Lung (tissue), 11 donors: ENCODE measurements at regions not wholly inside any gene's neighbourhood (a gene's known extent, or its start where the extent isn't known, plus 50 kb on each side); places are given as distances from the start of the nearest gene placed in this dataset.

Experiments
- ATAC-seq: fragments of 200-7000 bp; cut with Tn5 transposase; one replicate; pipeline ENCODE4 v1.9.1; 2020; ENCODE audit warnings: moderate number of reproducible peaks; ENCODE audit not compliant: insufficient read depth, low FRiP score
- DNase-seq, 3 donors: peaks; one replicate each; pipeline ENCODE4 v3.0.0-alpha.2; 2013 to 2017
- H3K27ac ChIP-seq, 2 donors: one replicate each; pipeline ENCODE4 v1.5.1; 2013; ENCODE audit warnings: mild to moderate bottlenecking in 2 of 2, moderate library complexity in 2 of 2, control low read depth in 1 of 2, inconsistent platforms in 1 of 2, low read depth in 1 of 2, low read length in 1 of 2
- H3K27me3 ChIP-seq, 3 donors: one replicate each; pipeline ENCODE4 v1.5.1; 2013; ENCODE audit warnings: low read length in 2 of 3; ENCODE audit not compliant: control insufficient read depth in 3 of 3, insufficient read depth in 3 of 3
- H3K36me3 ChIP-seq, 4 donors: one replicate each; pipeline ENCODE4 v1.5.1; 2013; ENCODE audit warnings: low read length in 4 of 4, mild to moderate bottlenecking in 1 of 4, moderate library complexity in 1 of 4; ENCODE audit not compliant: control insufficient read depth in 4 of 4, insufficient read depth in 4 of 4
- H3K4me1 ChIP-seq, 5 donors: one replicate each; pipeline ENCODE4 v1.5.1; 2013; ENCODE audit warnings: low read length in 5 of 5, mild to moderate bottlenecking in 2 of 5, moderate library complexity in 1 of 5; ENCODE audit not compliant: control insufficient read depth in 5 of 5, insufficient read depth in 5 of 5
- H3K4me3 ChIP-seq: one replicate; pipeline ENCODE4 v1.5.1; 2013; ENCODE audit warnings: mild to moderate bottlenecking, control low read depth, moderate library complexity
- H3K9ac ChIP-seq, 2 donors: one replicate each; pipeline ENCODE4 v1.5.1; 2013; ENCODE audit warnings: low read length in 2 of 2, control low read depth in 1 of 2; ENCODE audit not compliant: insufficient read depth in 1 of 2
- H3K9me3 ChIP-seq, 4 donors: one replicate each; pipeline ENCODE4 v1.5.1; 2013; ENCODE audit warnings: low read length in 3 of 4, mild to moderate bottlenecking in 1 of 4, moderate library complexity in 1 of 4; ENCODE audit not compliant: control insufficient read depth in 4 of 4, insufficient read depth in 3 of 4
- WGBS, 2 donors: extraction: QIAGEN DNeasy Blood & Tissue Kit; methylation state at CpG; one replicate each; pipeline ENCODE4 v1.1.7; 2013; 5-methylcytosine and 5-hydroxymethylcytosine counted together
- TF ChIP-seq, protein P1 (sequence below): IDR thresholded peaks from 2 replicates; pipeline ENCODE4 v1.5.1; 2012; ENCODE audit warnings: mild to moderate bottlenecking; ENCODE audit errors: control extremely low read depth, extremely low read depth
- donor health status: control.
- donor health status: control.
- donor health status: Bipolar disorder and iron deficiency.
- donor health status: healthy.
- donor health status: DM: yes; HTN: yes; CAD: no.

GRCh38 chr10:123301077-123301857 is 147.1 kb downstream of the BUB3 start:
- Histone ChIP-seq H3K27me3 (peaks cover 0 to 2% (median 0%) of the 10 kb centered on the region in 3 donors), H3K36me3 (no peaks in the 10 kb centered on the region), H3K9ac (no peak overlapping the region), H3K27ac (no peak overlapping the region), H3K4me3 (no peak overlapping the region), H3K9me3 (peaks cover 0 to 2% (median 0%) of the 10 kb centered on the region in 4 donors), H3K4me1 (no peaks in the 10 kb centered on the region)
- TF ChIP-seq, protein P1, sequence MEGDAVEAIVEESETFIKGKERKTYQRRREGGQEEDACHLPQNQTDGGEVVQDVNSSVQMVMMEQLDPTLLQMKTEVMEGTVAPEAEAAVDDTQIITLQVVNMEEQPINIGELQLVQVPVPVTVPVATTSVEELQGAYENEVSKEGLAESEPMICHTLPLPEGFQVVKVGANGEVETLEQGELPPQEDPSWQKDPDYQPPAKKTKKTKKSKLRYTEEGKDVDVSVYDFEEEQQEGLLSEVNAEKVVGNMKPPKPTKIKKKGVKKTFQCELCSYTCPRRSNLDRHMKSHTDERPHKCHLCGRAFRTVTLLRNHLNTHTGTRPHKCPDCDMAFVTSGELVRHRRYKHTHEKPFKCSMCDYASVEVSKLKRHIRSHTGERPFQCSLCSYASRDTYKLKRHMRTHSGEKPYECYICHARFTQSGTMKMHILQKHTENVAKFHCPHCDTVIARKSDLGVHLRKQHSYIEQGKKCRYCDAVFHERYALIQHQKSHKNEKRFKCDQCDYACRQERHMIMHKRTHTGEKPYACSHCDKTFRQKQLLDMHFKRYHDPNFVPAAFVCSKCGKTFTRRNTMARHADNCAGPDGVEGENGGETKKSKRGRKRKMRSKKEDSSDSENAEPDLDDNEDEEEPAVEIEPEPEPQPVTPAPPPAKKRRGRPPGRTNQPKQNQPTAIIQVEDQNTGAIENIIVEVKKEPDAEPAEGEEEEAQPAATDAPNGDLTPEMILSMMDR: no peak
- no peak for ATAC-seq
- DNase-seq: peak in 2 of 3 donors; percentile 3 to 23
- WGBS, 2 donors: 54 to 65% methylated on average over 10 of the region's 10 CpGs

- TF ChIP-seq, protein P1: no peak
- Histone ChIP-seq H3K36me3 (no peaks in the 10 kb centered on the region), H3K4me1 (no peaks in the 10 kb centered on the region), H3K4me3 (no peak overlapping the region), H3K27me3 (peaks cover 0 to 4% (median 0%) of the 10 kb centered on the region in 3 donors), H3K27ac (no peak overlapping the region), H3K9me3 (peaks cover 0 to 2% (median 0%) of the 10 kb centered on the region in 4 donors), H3K9ac (no peak overlapping the region)
- DNase-seq (no peak), ATAC-seq (no peak)
- WGBS, 2 donors: 79 to 91% methylated on average over 6 of the region's 6 CpGs
Measured at GRCh38 chr10:123303581-123304337, 149.6 kb downstream of the BUB3 start.

- no peak overlapping the region for H3K9ac ChIP-seq
- no peak for DNase-seq
- H3K36me3 ChIP-seq: no peaks in the 10 kb centered on the region
- peaks cover 0 to 2% (median 0%) of the 10 kb centered on the region in 4 donors for H3K9me3 ChIP-seq
- H3K27me3 ChIP-seq: peaks cover 0 to 4% (median 0%) of the 10 kb centered on the region in 3 donors
- no peak overlapping the region for H3K4me3 ChIP-seq
- TF ChIP-seq, protein P1: no peak
- no peaks in the 10 kb centered on the region for H3K4me1 ChIP-seq
- ATAC-seq: no peak
- H3K27ac ChIP-seq: no peak overlapping the region
Measured at GRCh38 chr10:123305671-123306070, 151.5 kb downstream of the BUB3 start.
